Spinal cord (tissue), 9 donors: ENCODE measurements at regions not wholly inside any gene's neighbourhood (a gene's known extent, or its start where the extent isn't known, plus 50 kb on each side); places are given as distances from the start of the nearest gene placed in this dataset.

Experiments used
- DNase-seq, 6 donors: peaks; one replicate each; pipeline versions ENCODE4 v3.0.0 to v3.0.0-alpha.2; 2013 to 2015; ENCODE audit warnings: low spot score in 6 of 6, low read depth in 4 of 6
- H3K27ac ChIP-seq: one replicate; pipeline ENCODE4 v1.5.1; 2013; ENCODE audit warnings: low read depth, low read length, control low read depth
- H3K27me3 ChIP-seq: one replicate; pipeline ENCODE4 v1.6.1; 2013; ENCODE audit warnings: low read length; ENCODE audit not compliant: control insufficient read depth, insufficient read depth
- H3K36me3 ChIP-seq: one replicate; pipeline ENCODE4 v1.6.1; 2013; ENCODE audit warnings: low read length; ENCODE audit not compliant: control insufficient read depth, insufficient read depth
- H3K4me1 ChIP-seq: one replicate; pipeline ENCODE4 v1.6.1; 2013; ENCODE audit warnings: low read length; ENCODE audit not compliant: control insufficient read depth, insufficient read depth
- H3K4me3 ChIP-seq: one replicate; pipeline ENCODE4 v1.5.1; 2013; ENCODE audit warnings: low read depth, low read length, control low read depth
- H3K9me3 ChIP-seq: one replicate; pipeline ENCODE4 v1.6.1; 2013; ENCODE audit warnings: low read length; ENCODE audit not compliant: control insufficient read depth, insufficient read depth
- WGBS: methylation state at CpG from one replicate; pipeline ENCODE4 v1.1.5; 2013; ENCODE audit warnings: missing lambda C conversion rate; ENCODE audit not compliant: insufficient coverage; 5-methylcytosine and 5-hydroxymethylcytosine counted together
- donor health status: healthy.

GRCh38 chr15:67953299-67953698 lies 100.8 kb upstream of the PIAS1 start:
- H3K36me3 ChIP-seq, result no peaks in the 10 kb centered on the region
- DNase-seq, result no peak
- no peaks in the 10 kb centered on the region for H3K9me3 ChIP-seq
- H3K27me3 ChIP-seq, result no peaks in the 10 kb centered on the region
- WGBS, result 83% methylated on average over 1 of the region's 2 CpGs
- H3K4me3 ChIP-seq, result no peak overlapping the region
- H3K27ac ChIP-seq, result no peak overlapping the region
- H3K4me1 ChIP-seq, result no peaks in the 10 kb centered on the region

- no peak overlapping the region for H3K4me3 ChIP-seq
- 72% methylated on average over 4 of the region's 6 CpGs for WGBS
- H3K27me3 ChIP-seq, result no peaks in the 10 kb centered on the region
- no peaks in the 10 kb centered on the region for H3K36me3 ChIP-seq
- DNase-seq, result no peak
- no peak overlapping the region for H3K27ac ChIP-seq
- no peaks in the 10 kb centered on the region for H3K9me3 ChIP-seq
- no peaks in the 10 kb centered on the region for H3K4me1 ChIP-seq
Measured at GRCh38 chr15:67955252-67955651, 98.9 kb upstream of the PIAS1 start.

- Histone ChIP-seq H3K4me1 (no peaks in the 10 kb centered on the region), H3K27ac (no peak overlapping the region), H3K9me3 (no peaks in the 10 kb centered on the region), H3K4me3 (no peak overlapping the region), H3K36me3 (no peaks in the 10 kb centered on the region), H3K27me3 (no peaks in the 10 kb centered on the region)
- DNase-seq, result no peak
- no CpG with 5 or more reads among the region's 2 CpGs for WGBS
Measured at GRCh38 chr15:67957435-67958132, 96.5 kb upstream of the PIAS1 start.

DNA sequence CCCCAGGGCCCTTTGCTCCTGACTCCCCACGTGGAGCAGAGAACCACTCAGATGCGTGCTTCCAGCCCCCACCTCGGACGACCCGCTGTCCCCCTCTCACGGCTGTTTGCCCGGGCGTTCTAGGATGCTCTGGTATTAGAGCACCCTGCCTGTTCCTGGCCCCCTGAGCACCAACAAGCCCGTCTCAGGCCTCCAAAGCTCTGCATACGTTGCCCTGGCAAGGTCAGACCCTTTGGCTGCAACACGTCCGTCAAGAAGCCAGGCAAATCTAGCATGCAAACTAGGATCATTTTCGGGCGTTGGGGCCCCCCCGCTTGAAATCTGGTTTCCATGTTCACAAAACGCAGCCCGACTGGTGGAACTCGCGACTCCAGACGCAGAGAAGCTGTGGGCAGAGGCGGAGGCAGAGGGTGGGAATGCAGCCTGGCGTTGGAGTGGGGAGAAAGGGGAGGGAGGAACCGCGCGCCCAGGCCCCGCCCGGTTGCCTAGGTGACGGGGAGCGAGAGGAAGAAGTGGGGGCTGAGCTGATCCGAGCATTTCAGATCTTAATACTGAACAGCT lies 86.2 kb upstream of the PIAS1 start:
- under 1% methylated on average over 30 of the region's 30 CpGs for WGBS
- peak overlapping the region; percentile 17 for H3K27ac ChIP-seq
- H3K36me3 ChIP-seq, result no peaks in the 10 kb centered on the region
- H3K27me3 ChIP-seq, result no peaks in the 10 kb centered on the region
- DNase-seq, result peak; percentile 57 to 95 (median 66)
- peaks cover 9% of the 10 kb centered on the region for H3K4me1 ChIP-seq
- H3K4me3 ChIP-seq, result peak overlapping the region; percentile 44
- no peaks in the 10 kb centered on the region for H3K9me3 ChIP-seq

GRCh38 chr15:67968564-67968963 lies 85.6 kb upstream of the PIAS1 start:
- H3K4me3 ChIP-seq, result peak overlapping the region; percentile 44
- no peak for DNase-seq
- no CpG with 5 or more reads among the region's 6 CpGs for WGBS
- no peaks in the 10 kb centered on the region for H3K9me3 ChIP-seq
- no peaks in the 10 kb centered on the region for H3K36me3 ChIP-seq
- H3K27ac ChIP-seq, result peak overlapping the region; percentile 17
- H3K4me1 ChIP-seq, result peaks cover 9% of the 10 kb centered on the region
- no peaks in the 10 kb centered on the region for H3K27me3 ChIP-seq

DNA sequence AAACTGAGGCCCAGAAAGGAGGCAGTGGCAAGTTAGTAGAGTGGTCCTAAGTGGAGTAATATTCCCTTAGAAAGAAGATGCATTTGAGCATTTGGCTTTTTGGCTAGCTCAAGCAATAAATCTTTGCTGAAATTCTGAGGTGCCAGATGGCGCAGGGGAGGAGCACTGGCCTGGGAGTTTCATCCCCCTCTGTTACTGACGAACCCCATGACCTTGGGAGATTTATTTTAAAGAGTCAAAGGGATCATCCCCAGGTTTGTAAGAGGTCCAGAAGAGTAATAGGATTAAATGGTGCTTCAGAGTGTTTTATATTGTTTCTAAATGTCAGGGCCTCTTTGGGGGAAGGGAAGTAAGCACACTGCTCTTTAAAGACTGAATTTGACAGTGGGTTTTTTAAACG lies 85.1 kb upstream of the PIAS1 start:
- Histone ChIP-seq H3K27me3 (no peaks in the 10 kb centered on the region), H3K4me1 (peaks cover 9% of the 10 kb centered on the region), H3K27ac (no peak overlapping the region), H3K4me3 (no peak overlapping the region), H3K9me3 (no peaks in the 10 kb centered on the region), H3K36me3 (no peaks in the 10 kb centered on the region)
- peak in 2 of 6 donors; percentile 39 to 55 for DNase-seq
- 80% methylated on average over 2 of the region's 3 CpGs for WGBS

- peaks cover 9% of the 10 kb centered on the region for H3K4me1 ChIP-seq
- WGBS, result no CpG with 5 or more reads among the region's 3 CpGs
- DNase-seq, result no peak
- no peaks in the 10 kb centered on the region for H3K9me3 ChIP-seq
- H3K27ac ChIP-seq, result no peak overlapping the region
- H3K36me3 ChIP-seq, result no peaks in the 10 kb centered on the region
- H3K4me3 ChIP-seq, result no peak overlapping the region
- no peaks in the 10 kb centered on the region for H3K27me3 ChIP-seq
Measured at GRCh38 chr15:67969892-67970291, 84.2 kb upstream of the PIAS1 start.

GRCh38 chr15:67972377-67972776 lies 81.7 kb upstream of the PIAS1 start:
- no peak overlapping the region for H3K4me3 ChIP-seq
- H3K27me3 ChIP-seq, result no peaks in the 10 kb centered on the region
- WGBS, result no CpG with 5 or more reads among the region's 4 CpGs
- no peaks in the 10 kb centered on the region for H3K36me3 ChIP-seq
- no peaks in the 10 kb centered on the region for H3K9me3 ChIP-seq
- DNase-seq, result no peak
- H3K27ac ChIP-seq, result no peak overlapping the region
- peaks cover 9% of the 10 kb centered on the region for H3K4me1 ChIP-seq

- no peak for DNase-seq
- Histone ChIP-seq H3K27ac (no peak overlapping the region), H3K4me1 (no peaks in the 10 kb centered on the region), H3K27me3 (no peaks in the 10 kb centered on the region), H3K4me3 (no peak overlapping the region), H3K36me3 (no peaks in the 10 kb centered on the region), H3K9me3 (no peaks in the 10 kb centered on the region)
- 89% methylated on average over 4 of the region's 4 CpGs for WGBS
Measured at GRCh38 chr15:67973846-67974245, 80.3 kb upstream of the PIAS1 start.

- no peak overlapping the region for H3K27ac ChIP-seq
- H3K36me3 ChIP-seq, result no peaks in the 10 kb centered on the region
- peak in 1 of 6 donors; percentile 62 for DNase-seq
- H3K4me3 ChIP-seq, result no peak overlapping the region
- H3K9me3 ChIP-seq, result no peaks in the 10 kb centered on the region
- H3K27me3 ChIP-seq, result no peaks in the 10 kb centered on the region
- WGBS, result no CpG with 5 or more reads among the region's 3 CpGs
- H3K4me1 ChIP-seq, result no peaks in the 10 kb centered on the region
Measured at GRCh38 chr15:67976506-67977073, 77.5 kb upstream of the PIAS1 start.
